ENCODE measurements at regions not wholly inside any gene's neighbourhood (a gene's known extent, or its start where the extent isn't known, plus 50 kb on each side); places are given as distances from the start of the nearest gene placed in this dataset.

GRCh38 chr5:68395926-68396511 lies 180.5 kb downstream of the PIK3R1 start:
- no TSS peak for BruUV-seq (replicated peaks)
- H3K4me1 ChIP-seq (ENCODE audit: insufficient read depth, low read length, poor library complexity, severe bottlenecking) = no peaks in the 10 kb centered on the region
- intact Hi-C loops (cut with micrococcal nuclease; ENCODE audit: unreplicated experiment) = no loop called here
- ChIA-PET CTCF (no interaction called here), POLR2A (ENCODE audit: low non-redundant PET) (no interaction called here)
- H3K9me3 ChIP-seq (ENCODE audit: low read depth, low read length, poor library complexity, severe bottlenecking) = no peaks in the 10 kb centered on the region
- no peak for DNase-seq (ENCODE audit: low spot score)
- H3K27me3 ChIP-seq (replicated peaks; ENCODE audit: insufficient read depth, low read depth, low read length, poor library complexity) = no peaks in the 10 kb centered on the region
- no peak overlapping the region for H3K27ac ChIP-seq (ENCODE audit: low read depth, low read length, poor library complexity, severe bottlenecking)
- TF ChIP-seq EZH2 (IDR thresholded peaks at IDR 0.05; ENCODE audit: borderline replicate concordance, low read depth, low read length, poor library complexity, severe bottlenecking) (no peak), CTCF (conservative IDR thresholded peaks at IDR 0.05; ENCODE audit: low read depth, low read length) (no peak)
- H3K36me3 ChIP-seq (ENCODE audit: insufficient read depth, low read length, poor library complexity, severe bottlenecking) = no peaks in the 10 kb centered on the region
- H3K4me3 ChIP-seq (ENCODE audit: low read depth, low read length, poor library complexity, severe bottlenecking) = no peak overlapping the region

- DNase-seq (ENCODE audit: low spot score) = no peak
- no peaks in the 10 kb centered on the region for H3K36me3 ChIP-seq (ENCODE audit: insufficient read depth, low read length, poor library complexity, severe bottlenecking)
- TF ChIP-seq CTCF (conservative IDR thresholded peaks at IDR 0.05; ENCODE audit: low read depth, low read length) = no peak
- no peak for TF ChIP-seq EZH2 (IDR thresholded peaks at IDR 0.05; ENCODE audit: borderline replicate concordance, low read depth, low read length, poor library complexity, severe bottlenecking)
- ChIA-PET CTCF (no interaction called here), POLR2A (ENCODE audit: low non-redundant PET) (no interaction called here)
- no peaks in the 10 kb centered on the region for H3K4me1 ChIP-seq (ENCODE audit: insufficient read depth, low read length, poor library complexity, severe bottlenecking)
- H3K4me3 ChIP-seq (ENCODE audit: low read depth, low read length, poor library complexity, severe bottlenecking) = no peak overlapping the region
- H3K9me3 ChIP-seq (ENCODE audit: low read depth, low read length, poor library complexity, severe bottlenecking) = no peaks in the 10 kb centered on the region
- H3K27me3 ChIP-seq (replicated peaks; ENCODE audit: insufficient read depth, low read depth, low read length, poor library complexity) = no peaks in the 10 kb centered on the region
- no TSS peak for BruUV-seq (replicated peaks)
- H3K27ac ChIP-seq (ENCODE audit: low read depth, low read length, poor library complexity, severe bottlenecking) = no peak overlapping the region
- intact Hi-C loops (cut with micrococcal nuclease; ENCODE audit: unreplicated experiment) = no loop called here
Measured at GRCh38 chr5:68396722-68397121, 181.2 kb downstream of the PIK3R1 start.

- no peak for DNase-seq (ENCODE audit: low spot score)
- H3K36me3 ChIP-seq (ENCODE audit: insufficient read depth, low read length, poor library complexity, severe bottlenecking) = no peaks in the 10 kb centered on the region
- no peaks in the 10 kb centered on the region for H3K4me1 ChIP-seq (ENCODE audit: insufficient read depth, low read length, poor library complexity, severe bottlenecking)
- ChIA-PET CTCF (no interaction called here), POLR2A (ENCODE audit: low non-redundant PET) (no interaction called here)
- no TSS peak for BruUV-seq (replicated peaks)
- TF ChIP-seq EZH2 (IDR thresholded peaks at IDR 0.05; ENCODE audit: borderline replicate concordance, low read depth, low read length, poor library complexity, severe bottlenecking) (no peak), CTCF (conservative IDR thresholded peaks at IDR 0.05; ENCODE audit: low read depth, low read length) (no peak)
- intact Hi-C loops (cut with micrococcal nuclease; ENCODE audit: unreplicated experiment) = no loop called here
- no peak overlapping the region for H3K4me3 ChIP-seq (ENCODE audit: low read depth, low read length, poor library complexity, severe bottlenecking)
- no peaks in the 10 kb centered on the region for H3K27me3 ChIP-seq (replicated peaks; ENCODE audit: insufficient read depth, low read depth, low read length, poor library complexity)
- no peak overlapping the region for H3K27ac ChIP-seq (ENCODE audit: low read depth, low read length, poor library complexity, severe bottlenecking)
- H3K9me3 ChIP-seq (ENCODE audit: low read depth, low read length, poor library complexity, severe bottlenecking) = no peaks in the 10 kb centered on the region
Measured at GRCh38 chr5:68398146-68398812, 182.7 kb downstream of the PIK3R1 start.

All from A673 (cell line).